ENCODE measurements at regions not wholly inside any gene's neighbourhood (a gene's known extent, or its start where the extent isn't known, plus 50 kb on each side); places are given as distances from the start of the nearest gene placed in this dataset.

GRCh38 chr3:191135175-191135574, 63.9 kb upstream of the OSTN start:
- TF ChIP-seq FOSL2 (IDR thresholded peaks at IDR 0.05; ENCODE audit: borderline replicate concordance, low read depth) (no peak), GATA2 (CRISPR knock-in tag; IDR thresholded peaks at IDR 0.05) (no peak), TAF1 (IDR thresholded peaks at IDR 0.05; ENCODE audit: borderline replicate concordance, low read depth, low read length) (no peak), SIN3A (IDR thresholded peaks at IDR 0.05; ENCODE audit: borderline replicate concordance, low read depth, low read length) (no peak), POLR2AphosphoS5 (IDR thresholded peaks at IDR 0.05; ENCODE audit: low read depth, low read length) (no peak), USF2 (IDR thresholded peaks at IDR 0.05; ENCODE audit: borderline replicate concordance, low read depth, low read length) (no peak), CHD2 (IDR thresholded peaks at IDR 0.05; ENCODE audit: low read length, partially characterized antibody) (no peak), REST (IDR thresholded peaks at IDR 0.05; ENCODE audit: low read depth, low read length) (no peak), FOXM1 (IDR thresholded peaks at IDR 0.05; ENCODE audit: low read depth) (no peak), MAX (IDR thresholded peaks at IDR 0.05; ENCODE audit: low read depth) (no peak), RAD21 (IDR thresholded peaks at IDR 0.05; ENCODE audit: low read length) (no peak), ZBTB33 (IDR thresholded peaks at IDR 0.05; ENCODE audit: borderline replicate concordance, low read depth) (no peak), MEF2A (IDR thresholded peaks at IDR 0.05; ENCODE audit: borderline replicate concordance, low read depth) (no peak), TCF12 (IDR thresholded peaks at IDR 0.05) (no peak), RCOR1 (IDR thresholded peaks at IDR 0.05; ENCODE audit: low read length) (no peak), IRF3 (IDR thresholded peaks at IDR 0.05; ENCODE audit: low read depth, low read length) (no peak)
- CTCF ChIA-PET = no interaction called here
- Histone ChIP-seq H3K9ac (no peak overlapping the region), H3K4me1 (ENCODE audit: control insufficient read depth in 1 of 2, insufficient read depth in 2 of 2, low read depth in 1 of 2, low read length in 1 of 2) (no peaks in the 10 kb centered on the region), H4K20me1 (ENCODE audit: insufficient read depth) (no peaks in the 10 kb centered on the region), H3K4me3 (ENCODE audit: low read depth in 2 of 2, low read length in 1 of 2) (no peak overlapping the region), H3K4me2 (no peak overlapping the region), H3K9me3 (no peaks in the 10 kb centered on the region), H3K36me3 (replicated peaks in 1 of 2; ENCODE audit: control insufficient read depth in 1 of 2, insufficient read depth in 2 of 2, low read length in 1 of 2) (no peaks in the 10 kb centered on the region), H2AFZ (ENCODE audit: low read depth) (no peak overlapping the region), H3K27ac (ENCODE audit: low read depth in 2 of 2, low read length in 1 of 2) (no peak overlapping the region), H3K9me2 (no peaks in the 10 kb centered on the region), H3K27me3 (ENCODE audit: insufficient read depth) (no peaks in the 10 kb centered on the region), H3F3A (replicated peaks; ENCODE audit: insufficient read depth) (no peaks in the 10 kb centered on the region), H3K79me2 (ENCODE audit: insufficient read depth) (no peaks in the 10 kb centered on the region)
- DNase-seq = no peak
- POLR2A ChIA-PET = no interaction called here
- WGBS (ENCODE audit: low lambda C conversion rate) = 62% methylated on average over 2 of the region's 2 CpGs
